ENCODE measurements at regions not wholly inside any gene's neighbourhood (a gene's known extent, or its start where the extent isn't known, plus 50 kb on each side); places are given as distances from the start of the nearest gene placed in this dataset.
"Not testable (repeated sequence)": the region's sequence is repeated elsewhere in the genome, so short reads cannot be mapped to it uniquely, and the experiment has no call there.

GRCh38 chr14:28163897-28164296, 602.7 kb upstream of the FOXG1 start:
- H3K36me3 Mint-ChIP-seq = no peaks in the 10 kb centered on the region
- no peaks in the 10 kb centered on the region for H3K27me3 Mint-ChIP-seq
- no peak for DNase-seq

GRCh38 chr14:28187902-28188830, 578.4 kb upstream of the FOXG1 start:
- not testable (repeated sequence) for H3K27ac Mint-ChIP-seq, H3K36me3 Mint-ChIP-seq, H3K27me3 Mint-ChIP-seq, DNase-seq, H3K4me3 Mint-ChIP-seq, H3K4me1 Mint-ChIP-seq, H3K9me3 Mint-ChIP-seq

More at GRCh38 chr14:28163897-28164296, 602.7 kb upstream of the FOXG1 start:
- H3K9me3 Mint-ChIP-seq = peaks cover 4% of the 10 kb centered on the region
- H3K4me1 Mint-ChIP-seq = no peaks in the 10 kb centered on the region
- no peak overlapping the region for H3K4me3 Mint-ChIP-seq
- no peak overlapping the region for H3K27ac Mint-ChIP-seq

GRCh38 chr14:28196878-28197277, 569.7 kb upstream of the FOXG1 start:
- no peak overlapping the region for H3K27ac Mint-ChIP-seq
- DNase-seq = no peak
- H3K27me3 Mint-ChIP-seq = no peaks in the 10 kb centered on the region
- no peaks in the 10 kb centered on the region for H3K36me3 Mint-ChIP-seq
- peaks cover 6% of the 10 kb centered on the region for H3K9me3 Mint-ChIP-seq
- H3K4me3 Mint-ChIP-seq = no peak overlapping the region
- H3K4me1 Mint-ChIP-seq = no peaks in the 10 kb centered on the region

- no peaks in the 10 kb centered on the region for H3K36me3 Mint-ChIP-seq
These were observed 546.2 kb upstream of the FOXG1 start for GRCh38 chr14:28220391-28220790.

GRCh38 chr14:28240909-28241308, 525.7 kb upstream of the FOXG1 start:
- Mint-ChIP-seq H3K9me3 (peaks cover 10% of the 10 kb centered on the region), H3K4me3 (no peak overlapping the region), H3K27me3 (no peaks in the 10 kb centered on the region), H3K36me3 (no peaks in the 10 kb centered on the region), H3K4me1 (no peaks in the 10 kb centered on the region), H3K27ac (no peak overlapping the region)
- DNase-seq = no peak

More at GRCh38 chr14:28220391-28220790, 546.2 kb upstream of the FOXG1 start:
- Mint-ChIP-seq H3K4me3 (no peak overlapping the region), H3K27ac (no peak overlapping the region), H3K4me1 (no peaks in the 10 kb centered on the region), H3K27me3 (no peaks in the 10 kb centered on the region), H3K9me3 (peaks cover 4% of the 10 kb centered on the region)
- no peak for DNase-seq

- Mint-ChIP-seq H3K27me3 (no peaks in the 10 kb centered on the region), H3K4me3 (no peak overlapping the region), H3K9me3 (peaks cover 13% of the 10 kb centered on the region)
These were observed 523.7 kb upstream of the FOXG1 start for GRCh38 chr14:28242895-28243294.

GRCh38 chr14:28243600-28243999, 523.0 kb upstream of the FOXG1 start:
- no peak overlapping the region for H3K27ac Mint-ChIP-seq
- H3K4me1 Mint-ChIP-seq = no peaks in the 10 kb centered on the region
- H3K4me3 Mint-ChIP-seq = no peak overlapping the region
- H3K27me3 Mint-ChIP-seq = no peaks in the 10 kb centered on the region
- no peak for DNase-seq
- H3K36me3 Mint-ChIP-seq = no peaks in the 10 kb centered on the region
- H3K9me3 Mint-ChIP-seq = peaks cover 14% of the 10 kb centered on the region

More at GRCh38 chr14:28242895-28243294, 523.7 kb upstream of the FOXG1 start:
- no peak overlapping the region for H3K27ac Mint-ChIP-seq
- no peak for DNase-seq
- no peaks in the 10 kb centered on the region for H3K4me1 Mint-ChIP-seq
- H3K36me3 Mint-ChIP-seq = no peaks in the 10 kb centered on the region

GRCh38 chr14:28245216-28245615, 521.4 kb upstream of the FOXG1 start:
- Mint-ChIP-seq H3K27ac (no peak overlapping the region), H3K27me3 (no peaks in the 10 kb centered on the region), H3K9me3 (peaks cover 11% of the 10 kb centered on the region), H3K36me3 (no peaks in the 10 kb centered on the region), H3K4me3 (no peak overlapping the region), H3K4me1 (no peaks in the 10 kb centered on the region)
- DNase-seq = no peak

- Mint-ChIP-seq H3K9me3 (peaks cover 16% of the 10 kb centered on the region), H3K4me3 (no peak overlapping the region), H3K4me1 (no peaks in the 10 kb centered on the region), H3K27me3 (no peaks in the 10 kb centered on the region), H3K36me3 (no peaks in the 10 kb centered on the region), H3K27ac (no peak overlapping the region)
- no peak for DNase-seq
These were observed 519.1 kb upstream of the FOXG1 start for GRCh38 chr14:28247491-28247890.

- not testable (repeated sequence) for H3K36me3 Mint-ChIP-seq, H3K4me3 Mint-ChIP-seq, H3K27ac Mint-ChIP-seq, DNase-seq, H3K27me3 Mint-ChIP-seq, H3K4me1 Mint-ChIP-seq
- H3K9me3 Mint-ChIP-seq = peaks cover 12% of the 10 kb centered on the region
These were observed 514.5 kb upstream of the FOXG1 start for GRCh38 chr14:28252124-28252523.

- Mint-ChIP-seq H3K27ac (no peak overlapping the region), H3K36me3 (no peaks in the 10 kb centered on the region), H3K4me3 (no peak overlapping the region), H3K27me3 (no peaks in the 10 kb centered on the region), H3K9me3 (peaks cover 7% of the 10 kb centered on the region), H3K4me1 (no peaks in the 10 kb centered on the region)
- DNase-seq = no peak
These were observed 511.8 kb upstream of the FOXG1 start for GRCh38 chr14:28254768-28255167.

- Mint-ChIP-seq H3K27ac (no peak overlapping the region), H3K9me3 (peaks cover 6% of the 10 kb centered on the region), H3K4me3 (no peak overlapping the region), H3K4me1 (no peaks in the 10 kb centered on the region), H3K36me3 (no peaks in the 10 kb centered on the region), H3K27me3 (no peaks in the 10 kb centered on the region)
- DNase-seq = no peak
These were observed 502.3 kb upstream of the FOXG1 start for GRCh38 chr14:28264306-28264705.

GRCh38 chr14:28272270-28272669, 494.3 kb upstream of the FOXG1 start:
- no peak for DNase-seq
- Mint-ChIP-seq H3K27ac (no peak overlapping the region), H3K36me3 (no peaks in the 10 kb centered on the region), H3K4me1 (no peaks in the 10 kb centered on the region), H3K4me3 (no peak overlapping the region), H3K9me3 (peaks cover 12% of the 10 kb centered on the region), H3K27me3 (no peaks in the 10 kb centered on the region)

GRCh38 chr14:28280530-28280929, 486.1 kb upstream of the FOXG1 start:
- H3K36me3 Mint-ChIP-seq = no peaks in the 10 kb centered on the region
- no peaks in the 10 kb centered on the region for H3K4me1 Mint-ChIP-seq
- DNase-seq = no peak
- H3K9me3 Mint-ChIP-seq = peaks cover 4% of the 10 kb centered on the region
- H3K27me3 Mint-ChIP-seq = no peaks in the 10 kb centered on the region
- H3K27ac Mint-ChIP-seq = no peak overlapping the region
- no peak overlapping the region for H3K4me3 Mint-ChIP-seq

- H3K27me3 Mint-ChIP-seq = no peaks in the 10 kb centered on the region
- H3K4me3 Mint-ChIP-seq = no peak overlapping the region
- peaks cover 4% of the 10 kb centered on the region for H3K9me3 Mint-ChIP-seq
- no peaks in the 10 kb centered on the region for H3K4me1 Mint-ChIP-seq
- no peaks in the 10 kb centered on the region for H3K36me3 Mint-ChIP-seq
- no peak for DNase-seq
- H3K27ac Mint-ChIP-seq = no peak overlapping the region
These were observed 485.5 kb upstream of the FOXG1 start for GRCh38 chr14:28280997-28281598.

All from activated naive CD8-positive, alpha-beta T cell treated with anti-CD3 and anti-CD28 coated beads for 36 hours (primary cell).